ENCODE measurements at regions not wholly inside any gene's neighbourhood (a gene's known extent, or its start where the extent isn't known, plus 50 kb on each side); places are given as distances from the start of the nearest gene placed in this dataset.

GRCh38 chr5:155309021-155309746 is 295.6 kb downstream of the KIF4B start:
- TF ChIP-seq EZH2 (IDR thresholded peaks at IDR 0.05; ENCODE audit: low read depth) (no peak), CTCF (conservative IDR thresholded peaks at IDR 0.05) (no peak)
- no peaks in the 10 kb centered on the region for H3K4me1 ChIP-seq (replicated peaks; ENCODE audit: insufficient read depth)
- H3K9me2 ChIP-seq (ENCODE audit: insufficient read depth), result no peaks in the 10 kb centered on the region
- ChIA-PET CTCF (no interaction called here), POLR2A (ENCODE audit: unreplicated experiment) (no interaction called here)
- no peaks in the 10 kb centered on the region for H4K20me1 ChIP-seq (ENCODE audit: insufficient read depth)
- no peak overlapping the region for H3K27ac ChIP-seq
- no peaks in the 10 kb centered on the region for H3K79me2 ChIP-seq (ENCODE audit: low read depth)
- no peak overlapping the region for H2AFZ ChIP-seq
- H3K4me3 ChIP-seq, result no peak overlapping the region
- no peaks in the 10 kb centered on the region for H3K27me3 ChIP-seq (ENCODE audit: insufficient read depth, low read depth)
- H3F3A ChIP-seq (ENCODE audit: insufficient read depth, low read depth), result no peaks in the 10 kb centered on the region
- DNase-seq, result no peak
- no peak overlapping the region for H3K4me2 ChIP-seq
- intact Hi-C loops (cut with micrococcal nuclease; ENCODE audit: unreplicated experiment), result no loop called here
- no peaks in the 10 kb centered on the region for H3K9me3 ChIP-seq (ENCODE audit: insufficient read depth, low read depth)
- no peaks in the 10 kb centered on the region for H3K36me3 ChIP-seq (ENCODE audit: low read depth)
- no TSS peak for BruUV-seq (replicated peaks)

- H3K36me3 ChIP-seq (ENCODE audit: low read depth), result no peaks in the 10 kb centered on the region
- no peak for TF ChIP-seq CTCF (conservative IDR thresholded peaks at IDR 0.05)
- DNase-seq, result no peak
- no TSS peak for BruUV-seq (replicated peaks)
- ChIA-PET POLR2A (ENCODE audit: unreplicated experiment) (no interaction called here), CTCF (no interaction called here)
- H2AFZ ChIP-seq, result no peak overlapping the region
- H3K9me3 ChIP-seq (ENCODE audit: insufficient read depth, low read depth), result no peaks in the 10 kb centered on the region
- H3F3A ChIP-seq (ENCODE audit: insufficient read depth, low read depth), result no peaks in the 10 kb centered on the region
- no peaks in the 10 kb centered on the region for H3K9me2 ChIP-seq (ENCODE audit: insufficient read depth)
- intact Hi-C loops (cut with micrococcal nuclease; ENCODE audit: unreplicated experiment), result no loop called here
- no peaks in the 10 kb centered on the region for H3K79me2 ChIP-seq (ENCODE audit: low read depth)
- H3K4me2 ChIP-seq, result no peak overlapping the region
- H3K27me3 ChIP-seq (ENCODE audit: insufficient read depth, low read depth), result no peaks in the 10 kb centered on the region
- no peaks in the 10 kb centered on the region for H3K4me1 ChIP-seq (replicated peaks; ENCODE audit: insufficient read depth)
- no peaks in the 10 kb centered on the region for H4K20me1 ChIP-seq (ENCODE audit: insufficient read depth)
- H3K27ac ChIP-seq, result no peak overlapping the region
- no peak overlapping the region for H3K4me3 ChIP-seq
These were observed 298.2 kb downstream of the KIF4B start for GRCh38 chr5:155311721-155312120.

- H4K20me1 ChIP-seq (ENCODE audit: insufficient read depth), result no peaks in the 10 kb centered on the region
- no peak for DNase-seq
- no peak overlapping the region for H3K4me3 ChIP-seq
- H3F3A ChIP-seq (ENCODE audit: insufficient read depth, low read depth), result no peaks in the 10 kb centered on the region
- TF ChIP-seq EZH2 (IDR thresholded peaks at IDR 0.05; ENCODE audit: low read depth) (no peak), CTCF (conservative IDR thresholded peaks at IDR 0.05) (no peak)
- POLR2A ChIA-PET (ENCODE audit: unreplicated experiment), result no interaction called here
- H3K27me3 ChIP-seq (ENCODE audit: insufficient read depth, low read depth), result no peaks in the 10 kb centered on the region
- no peak overlapping the region for H3K27ac ChIP-seq
- H3K9me2 ChIP-seq (ENCODE audit: insufficient read depth), result no peaks in the 10 kb centered on the region
- no peak overlapping the region for H2AFZ ChIP-seq
- CTCF ChIA-PET, result no interaction called here
- no TSS peak for BruUV-seq (replicated peaks)
- no peak overlapping the region for H3K4me2 ChIP-seq
- no peaks in the 10 kb centered on the region for H3K79me2 ChIP-seq (ENCODE audit: low read depth)
- H3K9me3 ChIP-seq (ENCODE audit: insufficient read depth, low read depth), result no peaks in the 10 kb centered on the region
- intact Hi-C loops (cut with micrococcal nuclease; ENCODE audit: unreplicated experiment), result no loop called here
- H3K4me1 ChIP-seq (replicated peaks; ENCODE audit: insufficient read depth), result no peaks in the 10 kb centered on the region
- H3K36me3 ChIP-seq (ENCODE audit: low read depth), result no peaks in the 10 kb centered on the region
These were observed 300.0 kb downstream of the KIF4B start for GRCh38 chr5:155313518-155313917.

Measured in PC-9 (cell line).